H9 (cell line): ENCODE measurements at regions not wholly inside any gene's neighbourhood (a gene's known extent, or its start where the extent isn't known, plus 50 kb on each side); places are given as distances from the start of the nearest gene placed in this dataset.

Source experiments
- DNase-seq: peaks from one replicate; pipeline ENCODE4 v3.0.0-alpha.2; 2017
- H2AFZ ChIP-seq: one replicate; pipeline ENCODE4 v1.6.1; 2013; ENCODE audit warnings: mild to moderate bottlenecking, low read length, control low read depth, moderate library complexity
- H2AK5ac ChIP-seq: 2 replicates; pipeline ENCODE4 v1.6.1; 2013; ENCODE audit warnings: low read length, control low read depth, mixed read lengths; ENCODE audit not compliant: insufficient read length
- H2BK120ac ChIP-seq: one replicate; pipeline ENCODE4 v1.6.1; 2013; ENCODE audit warnings: low read depth, mild to moderate bottlenecking, low read length, control low read depth, inconsistent platforms; ENCODE audit not compliant: poor library complexity, severe bottlenecking
- H2BK12ac ChIP-seq: 2 replicates; pipeline ENCODE4 v1.6.1; 2013; ENCODE audit warnings: low read length, control low read depth, mixed read lengths, low read depth; ENCODE audit not compliant: insufficient read length
- H2BK15ac ChIP-seq: 2 replicates; pipeline ENCODE4 v1.6.1; 2013; ENCODE audit warnings: low read depth, low read length, control low read depth
- H2BK20ac ChIP-seq: one replicate; pipeline ENCODE4 v1.6.1; 2013; ENCODE audit warnings: low read depth, mild to moderate bottlenecking, low read length, control low read depth, inconsistent platforms; ENCODE audit not compliant: poor library complexity, severe bottlenecking
- H2BK5ac ChIP-seq: 2 replicates; pipeline ENCODE4 v1.6.1; 2013; ENCODE audit warnings: low read length, control low read depth, mixed read lengths; ENCODE audit not compliant: insufficient read length
- H3K14ac ChIP-seq: 2 replicates; pipeline ENCODE4 v1.6.1; 2013; ENCODE audit warnings: low read length, control low read depth; ENCODE audit not compliant: insufficient read depth
- H3K18ac ChIP-seq: 2 replicates; pipeline ENCODE4 v1.6.1; 2013; ENCODE audit warnings: low read depth, mild to moderate bottlenecking, mixed read lengths, low read length, control low read depth; ENCODE audit not compliant: insufficient read length
- H3K23ac ChIP-seq: 2 replicates; pipeline ENCODE4 v1.6.1; 2013; ENCODE audit warnings: low read length, control low read depth, mixed read lengths, low read depth; ENCODE audit not compliant: insufficient read length
- H3K23me2 ChIP-seq: 2 replicates; pipeline ENCODE4 v1.6.1; 2013; ENCODE audit warnings: low read depth, mild to moderate bottlenecking, mixed read lengths, low read length, control low read depth; ENCODE audit not compliant: insufficient read length, poor library complexity, severe bottlenecking
- H3K27ac ChIP-seq: 2 replicates; pipeline ENCODE4 v1.5.1; 2013; ENCODE audit warnings: low read length, control low read depth, mixed read lengths, low read depth; ENCODE audit not compliant: insufficient read length
- H3K27me3 ChIP-seq: 2 replicates; pipeline ENCODE4 v1.6.1; 2013; ENCODE audit warnings: low read length, control low read depth, inconsistent platforms; ENCODE audit not compliant: insufficient read depth
- H3K4ac ChIP-seq: 2 replicates; pipeline ENCODE4 v1.6.1; 2013; ENCODE audit warnings: low read depth, mild to moderate bottlenecking, control low read depth, inconsistent platforms, low read length, moderate library complexity
- H3K4me1 ChIP-seq: 2 replicates; pipeline ENCODE4 v1.6.1; 2013; ENCODE audit warnings: low read length, control low read depth, inconsistent platforms; ENCODE audit not compliant: insufficient read depth
- H3K4me2 ChIP-seq: 2 replicates; pipeline ENCODE4 v1.6.1; 2013; ENCODE audit warnings: low read length, control low read depth, mixed read lengths; ENCODE audit not compliant: insufficient read length, insufficient read depth
- H3K56ac ChIP-seq: 2 replicates; pipeline ENCODE4 v1.6.1; 2013; ENCODE audit warnings: low read depth, mild to moderate bottlenecking, mixed read lengths, low read length, control low read depth; ENCODE audit not compliant: insufficient read length
- H3K79me1 ChIP-seq: 2 replicates; pipeline ENCODE4 v1.6.1; 2013; ENCODE audit warnings: low read depth, mild to moderate bottlenecking, moderate library complexity, low read length, control low read depth, inconsistent platforms; ENCODE audit not compliant: insufficient read depth, poor library complexity, severe bottlenecking
- H3K79me2 ChIP-seq: 2 replicates; pipeline ENCODE4 v1.6.1; 2013; ENCODE audit warnings: low read length, control low read depth, inconsistent platforms; ENCODE audit not compliant: insufficient read depth
- H3K9ac ChIP-seq: 2 replicates; pipeline ENCODE4 v1.6.1; 2013; ENCODE audit warnings: low read length, control low read depth, mixed read lengths; ENCODE audit not compliant: insufficient read length; ENCODE audit errors: extremely low read depth
- H3K9me3 ChIP-seq: one replicate; pipeline ENCODE4 v1.6.1; 2013; ENCODE audit warnings: low read depth, low read length, inconsistent platforms; ENCODE audit not compliant: control insufficient read depth
- H3T11ph ChIP-seq: one replicate; pipeline ENCODE4 v1.6.1; 2013; ENCODE audit warnings: mild to moderate bottlenecking, low read length, control low read depth, inconsistent platforms
- H4K20me1 ChIP-seq: one replicate; pipeline ENCODE4 v1.6.1; 2013; ENCODE audit not compliant: control insufficient read depth, insufficient read length, insufficient read depth
- H4K5ac ChIP-seq: 2 replicates; pipeline ENCODE4 v1.6.1; 2013; ENCODE audit warnings: low read depth, mild to moderate bottlenecking, mixed read lengths, low read length, control low read depth; ENCODE audit not compliant: insufficient read length
- H4K8ac ChIP-seq: replicated peaks from 2 replicates; pipeline ENCODE4 v1.6.1; 2013; ENCODE audit warnings: low read length, control low read depth, mixed read lengths, low read depth; ENCODE audit not compliant: insufficient read length
- H4K91ac ChIP-seq: 2 replicates; pipeline ENCODE4 v1.6.1; 2013; ENCODE audit warnings: low read depth, mild to moderate bottlenecking, moderate library complexity, mixed read lengths, low read length, control low read depth; ENCODE audit not compliant: insufficient read length
- H3K27ac Mint-ChIP-seq, 3 experiments: 2 replicates in 2 of 3; 3 replicates in 1 of 3; pipeline ENCODE4 v1.8.0; 2020 to 2021; ENCODE audit warnings: mixed read lengths in 3 of 3, mild to moderate bottlenecking in 1 of 3, moderate library complexity in 1 of 3
- H3K27me3 Mint-ChIP-seq: 2 replicates; pipeline ENCODE4 v1.8.0; 2021; ENCODE audit warnings: low read depth, mild to moderate bottlenecking, moderate library complexity, mixed read lengths
- H3K36me3 Mint-ChIP-seq, 3 experiments: 2 replicates in 2 of 3; 3 replicates in 1 of 3; pipeline ENCODE4 v1.8.0; 2020 to 2021; ENCODE audit warnings: low read depth in 3 of 3, mixed read lengths in 3 of 3; ENCODE audit not compliant: insufficient read depth in 1 of 3
- H3K4me1 Mint-ChIP-seq, 2 experiments: 2 replicates each; pipeline ENCODE4 v1.8.0; 2020; ENCODE audit warnings: mixed read lengths in 2 of 2
- H3K4me3 Mint-ChIP-seq, 2 experiments: 2 replicates in 1 of 2; 3 replicates in 1 of 2; pipeline ENCODE4 v1.8.0; 2020 to 2021; ENCODE audit warnings: mild to moderate bottlenecking in 2 of 2, mixed read lengths in 2 of 2, moderate library complexity in 1 of 2
- H3K9me3 Mint-ChIP-seq, 2 experiments: 2 replicates in 1 of 2; 3 replicates in 1 of 2; pipeline ENCODE4 v1.8.0; 2020; ENCODE audit warnings: mild to moderate bottlenecking in 2 of 2, mixed read lengths in 2 of 2, moderate library complexity in 1 of 2
- CTCF ChIP-seq: fragments of 200-600 bp; sonication (generic); conservative IDR thresholded peaks from 3 replicates; pipeline ENCODE4 v1.8.0; 2021; ENCODE audit warnings: antibody characterized with exemption, mild to moderate bottlenecking

GRCh38 chr7:16318463-16318862 lies 102.9 kb downstream of the CRPPA start:
- no peak for TF ChIP-seq CTCF
- Histone ChIP-seq H3K9ac (no peak overlapping the region), H3K9me3 (no peaks in the 10 kb centered on the region), H2AFZ (no peak overlapping the region), H3K27ac (no peak overlapping the region), H3K56ac (no peak overlapping the region), H2BK5ac (no peak overlapping the region), H3T11ph (no peak overlapping the region), H2AK5ac (no peak overlapping the region), H2BK20ac (no peak overlapping the region), H3K79me1 (no peaks in the 10 kb centered on the region), H3K18ac (no peak overlapping the region), H4K8ac (no peak overlapping the region), H4K5ac (no peak overlapping the region), H2BK15ac (no peak overlapping the region), H3K4ac (no peak overlapping the region), H3K14ac (no peak overlapping the region), H3K4me1 (no peaks in the 10 kb centered on the region), H3K4me2 (no peak overlapping the region), H3K79me2 (no peaks in the 10 kb centered on the region), H4K20me1 (no peaks in the 10 kb centered on the region), H2BK12ac (no peak overlapping the region), H3K23ac (no peak overlapping the region), H3K27me3 (no peaks in the 10 kb centered on the region), H3K23me2 (no peaks in the 10 kb centered on the region), H2BK120ac (no peak overlapping the region), H4K91ac (no peak overlapping the region)
- Mint-ChIP-seq H3K27ac (no peak overlapping the region; a peak in 1 of 7 replicates), H3K36me3 (no peaks in the 10 kb centered on the region), H3K4me3 (no peak overlapping the region), H3K4me1 (no peaks in the 10 kb centered on the region), H3K27me3 (no peaks in the 10 kb centered on the region), H3K9me3 (no peaks in the 10 kb centered on the region)
- DNase-seq = no peak
